ENCODE measurements at regions not wholly inside any gene's neighbourhood (a gene's known extent, or its start where the extent isn't known, plus 50 kb on each side); places are given as distances from the start of the nearest gene placed in this dataset.

DNA sequence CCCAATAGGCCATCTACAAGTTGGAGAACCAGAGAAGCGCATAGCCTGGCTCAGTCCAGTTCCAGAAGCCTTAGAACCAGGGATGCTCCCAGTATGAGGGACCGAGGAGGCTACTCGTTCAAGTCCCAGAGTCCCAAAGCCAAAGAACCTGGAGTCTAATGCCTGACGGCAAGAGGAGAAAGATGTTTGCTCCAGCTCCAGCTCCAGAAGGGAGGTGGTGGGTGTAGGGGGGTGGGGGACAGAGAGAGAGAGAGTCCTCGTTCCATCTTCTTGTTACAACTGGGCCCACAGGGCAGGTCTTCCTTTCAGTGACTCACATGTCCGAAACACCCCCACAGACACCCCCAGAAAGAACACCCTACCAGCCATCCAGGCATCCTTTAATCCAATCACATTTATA is 63.9 kb downstream of the SEC61B start:
- no peak overlapping the region for H3K23ac ChIP-seq (ENCODE audit: insufficient read length)
- no peaks in the 10 kb centered on the region for H3K4me1 ChIP-seq (replicated peaks in 1 of 4; ENCODE audit: control insufficient read depth in 3 of 4, insufficient read depth in 4 of 4, low read length in 3 of 4)
- no peaks in the 10 kb centered on the region for H3K36me3 ChIP-seq (ENCODE audit: control insufficient read depth in 2 of 4, insufficient read depth in 4 of 4, low read length in 3 of 4)
- H3K4ac ChIP-seq (replicated peaks; ENCODE audit: insufficient read length, low read depth, low read length): no peak overlapping the region
- no peak overlapping the region for H2BK120ac ChIP-seq (replicated peaks; ENCODE audit: low read depth, low read length)
- TF ChIP-seq GABPA (IDR thresholded peaks at IDR 0.05; ENCODE audit: borderline replicate concordance, insufficient read depth, low read length) (no peak), SAP30 (IDR thresholded peaks at IDR 0.05; ENCODE audit: insufficient read depth, insufficient replicate concordance, low read length) (no peak), POLR2AphosphoS5 (IDR thresholded peaks at IDR 0.05; ENCODE audit: low read depth, low read length) (no peak), TEAD4 (IDR thresholded peaks at IDR 0.05; ENCODE audit: low read depth, low read length) (no peak)
- TF ChIP-seq, protein P1, sequence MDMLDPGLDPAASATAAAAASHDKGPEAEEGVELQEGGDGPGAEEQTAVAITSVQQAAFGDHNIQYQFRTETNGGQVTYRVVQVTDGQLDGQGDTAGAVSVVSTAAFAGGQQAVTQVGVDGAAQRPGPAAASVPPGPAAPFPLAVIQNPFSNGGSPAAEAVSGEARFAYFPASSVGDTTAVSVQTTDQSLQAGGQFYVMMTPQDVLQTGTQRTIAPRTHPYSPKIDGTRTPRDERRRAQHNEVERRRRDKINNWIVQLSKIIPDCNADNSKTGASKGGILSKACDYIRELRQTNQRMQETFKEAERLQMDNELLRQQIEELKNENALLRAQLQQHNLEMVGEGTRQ (IDR thresholded peaks at IDR 0.05; ENCODE audit: low read length): no peak
- H3K9me3 ChIP-seq (ENCODE audit: insufficient read depth in 2 of 2, low read depth in 1 of 2, low read length in 1 of 2): no peaks in the 10 kb centered on the region
- ChIA-PET POLR2A (ENCODE audit: partially characterized antibody) (no interaction called here), CTCF (ENCODE audit: partially characterized antibody) (interaction anchor here (1.2 to 1.3 kb wide), 3 partner anchors 12 to 539 kb away, joined by 3 read pairs; no protein-coding TSS in a partner anchor)
- no peaks in the 10 kb centered on the region for H4K20me1 ChIP-seq (replicated peaks in 1 of 2; ENCODE audit: control insufficient read depth in 1 of 2, insufficient read depth in 2 of 2, low read length in 2 of 2)
- H2BK12ac ChIP-seq (ENCODE audit: low read depth, low read length): no peak overlapping the region
- H2BK15ac ChIP-seq (ENCODE audit: low read length): no peak overlapping the region
- no peak overlapping the region for H2BK20ac ChIP-seq (ENCODE audit: low read length)
- no peak overlapping the region for H4K8ac ChIP-seq (ENCODE audit: extremely low read depth, insufficient read depth, low read length)
- FAIRE-seq (no peak), DNase-seq (ENCODE audit: low read depth in 1 of 2, low spot score in 2 of 2) (no peak)
- H3K27ac ChIP-seq (ENCODE audit: low read depth, low read length): no peak overlapping the region
- no peaks in the 10 kb centered on the region for H3K79me2 ChIP-seq (ENCODE audit: control insufficient read depth in 1 of 2, insufficient read depth in 2 of 2, low read length in 2 of 2)
- H4K91ac ChIP-seq (replicated peaks; ENCODE audit: insufficient read length, low read length): no peak overlapping the region
- WGBS, 2 experiments (ENCODE audit: extremely low coverage in 1 of 2, insufficient coverage in 1 of 2, insufficient read length in 1 of 2, insufficient replicate concordance in 2 of 2, low coverage in 1 of 2, low lambda C conversion rate in 2 of 2, missing lambda C conversion rate in 1 of 2): 89% methylated on average over 6 of the region's 6 CpGs; no CpG with 5 or more reads in 1 of the 2 experiments
- no peak overlapping the region for H4K5ac ChIP-seq (ENCODE audit: insufficient read length, low read depth, low read length)
- no peak overlapping the region for H3K9ac ChIP-seq (replicated peaks in 1 of 4; ENCODE audit: extremely low read depth in 1 of 4, low read depth in 3 of 4, low read length in 3 of 4)
- H2BK5ac ChIP-seq (ENCODE audit: low read depth, low read length): no peak overlapping the region
- no peak overlapping the region for H3K18ac ChIP-seq (ENCODE audit: extremely low read depth, low read length)
- H2AK5ac ChIP-seq (ENCODE audit: low read depth, low read length): no peak overlapping the region
- H3K14ac ChIP-seq (ENCODE audit: insufficient read length): no peak overlapping the region
- H3K4me3 ChIP-seq (ENCODE audit: extremely low read depth in 1 of 4, insufficient read depth in 2 of 4, low read depth in 3 of 4, low read length in 4 of 4): no peak overlapping the region
- no peak overlapping the region for H3K56ac ChIP-seq (replicated peaks; ENCODE audit: insufficient read length, low read depth, low read length)
- H2AFZ ChIP-seq (ENCODE audit: low read length): 0 out of 2 replicates have a peak overlapping the region, but pooled peaks have one; percentile 23
- no peaks in the 10 kb centered on the region for H3K23me2 ChIP-seq (ENCODE audit: low read depth, low read length)
- no peaks in the 10 kb centered on the region for H3K27me3 ChIP-seq (replicated peaks in 1 of 4; ENCODE audit: control insufficient read depth in 3 of 4, extremely low read depth in 1 of 4, insufficient read depth in 3 of 4, low read length in 3 of 4)
- H3K79me1 ChIP-seq (ENCODE audit: low read depth, low read length): no peaks in the 10 kb centered on the region
- no peak overlapping the region for H3K4me2 ChIP-seq (ENCODE audit: insufficient read depth in 1 of 2, low read depth in 2 of 2, low read length in 2 of 2)
